Fibroblast of pulmonary artery (primary cell): ENCODE measurements at regions not wholly inside any gene's neighbourhood (a gene's known extent, or its start where the extent isn't known, plus 50 kb on each side); places are given as distances from the start of the nearest gene placed in this dataset.

ENCODE experiments used
- DNase-seq: peaks from one replicate; pipeline ENCODE4 v3.0.0-alpha.2; 2010; ENCODE audit warnings: low read depth
- H3K4me3 ChIP-seq: replicated peaks from 2 replicates; pipeline ENCODE4 v1.5.1; 2011; ENCODE audit warnings: low read depth, mild to moderate bottlenecking, control low read depth, low read length, moderate library complexity
- TF ChIP-seq, protein P1 (sequence below): IDR thresholded peaks from 2 replicates; pipeline ENCODE4 v1.5.1; 2011; ENCODE audit warnings: mild to moderate bottlenecking, control low read depth, low read length, inconsistent platforms; ENCODE audit errors: missing control alignments

- DNase-seq: no peak
- H3K4me3 ChIP-seq: no peak overlapping the region
- TF ChIP-seq, protein P1, sequence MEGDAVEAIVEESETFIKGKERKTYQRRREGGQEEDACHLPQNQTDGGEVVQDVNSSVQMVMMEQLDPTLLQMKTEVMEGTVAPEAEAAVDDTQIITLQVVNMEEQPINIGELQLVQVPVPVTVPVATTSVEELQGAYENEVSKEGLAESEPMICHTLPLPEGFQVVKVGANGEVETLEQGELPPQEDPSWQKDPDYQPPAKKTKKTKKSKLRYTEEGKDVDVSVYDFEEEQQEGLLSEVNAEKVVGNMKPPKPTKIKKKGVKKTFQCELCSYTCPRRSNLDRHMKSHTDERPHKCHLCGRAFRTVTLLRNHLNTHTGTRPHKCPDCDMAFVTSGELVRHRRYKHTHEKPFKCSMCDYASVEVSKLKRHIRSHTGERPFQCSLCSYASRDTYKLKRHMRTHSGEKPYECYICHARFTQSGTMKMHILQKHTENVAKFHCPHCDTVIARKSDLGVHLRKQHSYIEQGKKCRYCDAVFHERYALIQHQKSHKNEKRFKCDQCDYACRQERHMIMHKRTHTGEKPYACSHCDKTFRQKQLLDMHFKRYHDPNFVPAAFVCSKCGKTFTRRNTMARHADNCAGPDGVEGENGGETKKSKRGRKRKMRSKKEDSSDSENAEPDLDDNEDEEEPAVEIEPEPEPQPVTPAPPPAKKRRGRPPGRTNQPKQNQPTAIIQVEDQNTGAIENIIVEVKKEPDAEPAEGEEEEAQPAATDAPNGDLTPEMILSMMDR: no peak
Measured at GRCh38 chr12:24560192-24560775, 388.6 kb downstream of the BCAT1 start.

DNA sequence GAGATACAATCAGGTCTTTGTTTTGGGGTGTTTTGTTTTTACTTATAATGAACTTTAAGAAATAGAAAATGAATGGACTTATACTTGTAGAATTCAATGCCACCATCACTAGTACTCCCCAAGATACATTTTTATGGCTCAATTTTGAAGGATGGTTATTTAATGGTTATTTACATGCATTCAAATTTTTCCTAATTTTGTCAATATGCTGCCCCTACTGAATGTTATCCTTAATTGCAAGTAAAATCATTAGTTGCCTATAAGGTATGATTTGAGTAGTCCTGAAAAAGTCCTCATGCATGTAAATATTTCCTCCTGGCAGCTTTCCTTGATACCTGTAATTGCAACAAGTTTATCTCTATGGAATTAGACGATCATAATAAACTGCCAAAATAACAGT lies 391.2 kb downstream of the BCAT1 start:
- DNase-seq: no peak
- TF ChIP-seq, protein P1: no peak
- H3K4me3 ChIP-seq: no peak overlapping the region

DNA sequence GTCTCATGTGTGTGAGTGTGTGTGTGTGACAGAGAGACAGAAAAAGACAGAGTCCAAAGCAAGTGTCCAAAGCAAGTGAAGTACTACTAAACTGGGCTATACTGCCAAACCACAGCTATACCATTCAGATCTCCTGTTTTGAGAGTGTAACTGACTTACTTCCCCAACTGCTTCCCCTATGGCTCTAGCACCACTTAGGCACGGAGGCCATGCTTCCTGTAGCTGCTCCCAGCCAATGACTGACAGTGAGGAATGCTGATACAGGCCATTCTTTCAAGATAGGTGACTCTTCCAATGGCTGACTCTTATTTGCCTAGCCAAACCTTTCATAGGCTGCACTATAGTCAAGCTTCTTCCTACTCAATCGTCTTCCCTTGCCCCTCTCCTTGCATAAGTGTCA lies 393.2 kb downstream of the BCAT1 start:
- TF ChIP-seq, protein P1: no peak
- H3K4me3 ChIP-seq: no peak overlapping the region
- no peak for DNase-seq

DNA sequence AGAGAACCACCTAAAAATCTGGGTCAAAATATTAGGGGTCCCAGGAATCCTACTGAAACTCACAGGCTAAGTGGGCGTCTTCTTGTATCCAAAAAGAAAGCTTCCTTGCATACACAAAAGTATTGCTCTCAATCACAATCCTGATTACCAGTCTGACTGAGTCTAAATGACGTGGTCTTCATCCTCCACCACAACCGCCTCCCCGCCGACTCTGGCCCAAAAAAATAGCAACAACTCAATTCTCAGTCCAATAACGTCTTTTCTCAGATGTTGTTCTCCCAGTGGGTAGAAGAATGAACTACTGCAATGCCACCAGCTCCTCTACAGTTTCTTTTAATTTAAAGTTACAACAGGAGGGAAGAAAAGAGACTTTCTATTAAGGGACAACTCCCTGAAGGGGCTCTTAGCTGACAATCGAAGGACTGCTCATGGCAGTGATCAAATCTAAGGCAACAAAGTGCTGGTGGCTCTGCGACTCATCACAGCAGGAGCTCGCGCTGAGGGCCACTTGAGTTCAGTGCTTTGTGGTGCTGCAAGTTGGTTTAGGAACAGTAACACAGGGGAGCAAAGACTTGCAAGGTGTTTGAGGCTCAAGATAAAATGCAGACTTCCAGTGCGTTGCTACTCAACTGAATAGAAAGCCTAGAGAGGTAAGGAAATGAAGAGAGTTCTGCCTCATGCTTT lies 394.1 kb downstream of the BCAT1 start:
- no peak for DNase-seq
- no peak overlapping the region for H3K4me3 ChIP-seq
- TF ChIP-seq, protein P1: no peak

DNA sequence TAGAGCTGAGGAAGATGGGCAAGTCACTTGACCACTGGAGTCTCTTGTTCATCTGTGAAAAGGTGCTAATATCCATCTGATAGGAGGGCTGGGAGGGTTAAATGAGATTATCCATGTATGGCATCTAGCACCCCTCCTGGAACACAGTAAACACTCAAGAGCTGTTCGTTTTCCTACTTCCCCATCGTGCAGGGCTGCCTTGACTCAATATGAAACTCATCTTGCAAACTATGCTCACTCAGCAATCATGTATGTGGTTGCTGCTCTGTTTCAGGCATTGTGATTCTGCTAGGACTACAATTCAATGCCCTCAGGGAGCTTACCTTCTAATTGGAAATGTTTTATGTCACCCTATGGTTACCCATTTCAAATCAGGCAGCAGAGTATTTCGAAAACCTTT lies 395.6 kb downstream of the BCAT1 start:
- no peak for DNase-seq
- no peak overlapping the region for H3K4me3 ChIP-seq
- TF ChIP-seq, protein P1: no peak

GRCh38 chr12:24551163-24551786 lies 397.6 kb downstream of the BCAT1 start:
- no peak for DNase-seq
- TF ChIP-seq, protein P1: no peak
- H3K4me3 ChIP-seq: no peak overlapping the region
